AG04449 (cell line): ENCODE measurements at regions not wholly inside any gene's neighbourhood (a gene's known extent, or its start where the extent isn't known, plus 50 kb on each side); places are given as distances from the start of the nearest gene placed in this dataset.

ENCODE experiments used
- CTCF ChIA-PET: fragments of 350-600 bp; formaldehyde crosslinking; extraction: SDS; loops from one replicate; lab custom pipeline; 2021; ENCODE audit warnings: antibody characterized with exemption; lab: Yijun Ruan, JAX
- POLR2A ChIA-PET: fragments of 400-600, 350-600 bp; formaldehyde crosslinking; extraction: SDS; loops from one replicate; lab custom pipeline; 2020; ENCODE audit warnings: antibody characterized with exemption, inconsistent platforms; lab: Yijun Ruan, JAX
- DNase-seq: peaks from one replicate; pipeline ENCODE4 v3.0.0-alpha.2; 2010; ENCODE audit warnings: low read depth, low spot score
- H3K4me3 ChIP-seq: 2 replicates; pipeline ENCODE4 v1.5.1; 2011; ENCODE audit warnings: low read depth, mild to moderate bottlenecking, control low read depth, low read length
- TF ChIP-seq, protein P1 (sequence below): IDR thresholded peaks from one replicate; pipeline ENCODE4 v1.5.1; 2011; ENCODE audit warnings: mild to moderate bottlenecking, moderate library complexity, low read length, control low read depth, inconsistent platforms; ENCODE audit not compliant: insufficient read depth; ENCODE audit errors: missing control alignments

DNA sequence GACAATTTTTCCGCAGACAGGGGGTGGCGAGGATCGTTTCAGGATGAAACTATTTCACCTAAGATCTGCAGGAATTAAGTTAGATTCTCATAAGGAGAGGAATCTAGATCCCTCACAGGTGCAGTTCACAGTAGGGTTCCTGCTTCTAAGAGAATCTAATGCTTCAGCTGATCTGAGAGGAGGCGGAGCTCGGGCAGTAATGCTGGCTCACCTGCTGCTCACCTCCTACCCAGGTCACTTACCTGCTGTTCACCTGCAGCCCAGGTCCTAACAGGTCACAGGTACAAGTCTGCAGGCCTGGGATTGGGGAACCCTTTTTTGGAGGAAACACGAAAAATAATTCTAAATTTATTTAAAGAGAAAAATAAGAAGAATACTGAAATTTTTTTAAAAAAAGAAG, 406.8 kb downstream of the MCTP2 start:
- no peak overlapping the region for H3K4me3 ChIP-seq
- POLR2A ChIA-PET, result no interaction called here
- no peak for DNase-seq
- CTCF ChIA-PET, result no interaction called here
- TF ChIP-seq, protein P1, sequence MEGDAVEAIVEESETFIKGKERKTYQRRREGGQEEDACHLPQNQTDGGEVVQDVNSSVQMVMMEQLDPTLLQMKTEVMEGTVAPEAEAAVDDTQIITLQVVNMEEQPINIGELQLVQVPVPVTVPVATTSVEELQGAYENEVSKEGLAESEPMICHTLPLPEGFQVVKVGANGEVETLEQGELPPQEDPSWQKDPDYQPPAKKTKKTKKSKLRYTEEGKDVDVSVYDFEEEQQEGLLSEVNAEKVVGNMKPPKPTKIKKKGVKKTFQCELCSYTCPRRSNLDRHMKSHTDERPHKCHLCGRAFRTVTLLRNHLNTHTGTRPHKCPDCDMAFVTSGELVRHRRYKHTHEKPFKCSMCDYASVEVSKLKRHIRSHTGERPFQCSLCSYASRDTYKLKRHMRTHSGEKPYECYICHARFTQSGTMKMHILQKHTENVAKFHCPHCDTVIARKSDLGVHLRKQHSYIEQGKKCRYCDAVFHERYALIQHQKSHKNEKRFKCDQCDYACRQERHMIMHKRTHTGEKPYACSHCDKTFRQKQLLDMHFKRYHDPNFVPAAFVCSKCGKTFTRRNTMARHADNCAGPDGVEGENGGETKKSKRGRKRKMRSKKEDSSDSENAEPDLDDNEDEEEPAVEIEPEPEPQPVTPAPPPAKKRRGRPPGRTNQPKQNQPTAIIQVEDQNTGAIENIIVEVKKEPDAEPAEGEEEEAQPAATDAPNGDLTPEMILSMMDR, result no peak

DNA sequence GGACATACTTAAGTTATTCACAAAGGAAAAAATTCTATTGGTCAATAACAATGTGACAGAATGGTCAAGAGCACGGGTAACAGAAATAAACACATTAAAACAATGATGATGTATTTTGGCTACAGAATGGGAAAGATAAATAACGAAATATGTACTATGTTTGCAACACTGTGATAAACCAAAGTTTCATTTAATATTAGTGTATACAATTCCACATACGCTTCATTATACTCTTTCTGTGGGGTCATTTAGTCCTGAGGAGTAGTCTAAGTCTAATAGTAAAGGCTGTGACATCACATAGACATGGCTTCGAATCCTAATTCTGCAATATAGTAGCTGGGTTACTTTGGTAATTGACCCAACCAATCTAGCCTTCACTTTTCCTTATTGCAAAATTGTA, 408.3 kb downstream of the MCTP2 start:
- H3K4me3 ChIP-seq, result no peak overlapping the region
- TF ChIP-seq, protein P1, result no peak
- ChIA-PET POLR2A (no interaction called here), CTCF (no interaction called here)
- DNase-seq, result no peak

DNA sequence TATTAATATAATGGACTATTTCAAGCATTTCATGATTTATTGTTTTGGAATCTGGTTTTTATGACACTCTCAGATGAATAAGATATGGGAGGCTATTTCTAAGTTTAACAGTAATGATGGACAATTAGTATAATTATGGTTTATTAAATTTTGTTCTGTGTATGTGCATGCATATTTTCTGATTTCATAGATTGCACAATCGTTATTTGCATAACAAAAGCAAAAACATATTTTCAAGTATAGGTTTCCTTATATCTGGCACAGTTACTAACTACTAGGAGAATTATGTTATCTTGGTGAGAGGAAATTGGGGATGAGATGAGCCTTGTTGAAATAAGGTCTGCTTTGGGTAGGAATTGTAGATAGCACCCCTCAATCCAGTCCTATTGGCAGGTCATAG, 413.1 kb downstream of the MCTP2 start:
- CTCF ChIA-PET, result no interaction called here
- TF ChIP-seq, protein P1, result no peak
- no peak for DNase-seq
- H3K4me3 ChIP-seq, result no peak overlapping the region
- POLR2A ChIA-PET, result no interaction called here

DNA sequence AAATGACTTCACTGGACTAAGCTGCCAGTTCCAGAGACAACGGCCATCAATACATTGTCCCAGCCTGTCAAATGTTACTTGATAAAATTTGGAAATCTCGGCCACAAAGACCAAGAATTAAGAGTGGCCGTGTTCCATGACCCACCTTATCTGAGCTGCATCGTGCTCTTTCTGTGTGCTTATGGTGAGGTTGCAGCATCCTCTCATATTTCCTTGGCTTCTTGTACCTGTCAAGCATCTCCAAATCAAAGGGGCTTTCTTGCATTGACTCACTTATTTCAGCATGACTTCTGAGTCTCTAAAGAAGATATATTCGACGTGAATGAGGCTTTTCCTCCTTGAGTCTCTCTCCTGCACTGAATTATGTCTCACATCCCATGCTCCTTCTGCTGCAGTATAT, 421.7 kb downstream of the MCTP2 start:
- no peak overlapping the region for H3K4me3 ChIP-seq
- DNase-seq, result no peak
- TF ChIP-seq, protein P1, result no peak
- ChIA-PET CTCF (no interaction called here), POLR2A (no interaction called here)

DNA sequence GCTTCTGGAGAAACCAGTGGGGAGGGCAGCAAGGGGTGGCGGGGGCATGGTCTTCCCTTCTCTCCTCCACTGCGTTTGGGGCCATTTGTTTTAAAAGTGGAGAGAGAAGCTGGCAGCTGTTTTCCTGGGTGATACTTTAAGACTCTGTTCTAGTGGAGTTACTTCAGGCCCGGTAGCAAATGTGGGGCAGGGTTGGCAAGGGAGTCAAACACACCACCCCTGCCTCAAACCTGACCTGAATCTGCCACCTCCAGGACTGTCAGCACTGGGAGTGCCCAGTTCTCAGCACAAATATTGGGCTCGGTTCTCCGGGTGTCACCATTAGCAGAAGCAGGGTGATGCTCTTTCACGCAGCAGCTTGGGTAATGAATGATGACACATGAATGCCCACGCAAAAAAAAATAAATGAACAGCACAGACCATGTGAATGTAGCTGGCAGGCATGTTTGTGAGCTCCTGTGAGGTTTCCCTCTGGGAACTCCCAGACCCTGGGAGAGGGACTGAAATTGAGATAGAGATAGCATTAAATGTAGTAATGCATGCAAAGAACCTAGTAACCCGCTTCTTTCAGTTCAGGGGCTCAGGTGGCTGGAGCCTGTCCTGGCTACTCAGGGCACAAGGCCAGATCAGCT, 424.0 kb downstream of the MCTP2 start:
- POLR2A ChIA-PET, result no interaction called here
- CTCF ChIA-PET, result no interaction called here
- H3K4me3 ChIP-seq, result no peak overlapping the region
- DNase-seq, result no peak
- TF ChIP-seq, protein P1, result no peak

DNA sequence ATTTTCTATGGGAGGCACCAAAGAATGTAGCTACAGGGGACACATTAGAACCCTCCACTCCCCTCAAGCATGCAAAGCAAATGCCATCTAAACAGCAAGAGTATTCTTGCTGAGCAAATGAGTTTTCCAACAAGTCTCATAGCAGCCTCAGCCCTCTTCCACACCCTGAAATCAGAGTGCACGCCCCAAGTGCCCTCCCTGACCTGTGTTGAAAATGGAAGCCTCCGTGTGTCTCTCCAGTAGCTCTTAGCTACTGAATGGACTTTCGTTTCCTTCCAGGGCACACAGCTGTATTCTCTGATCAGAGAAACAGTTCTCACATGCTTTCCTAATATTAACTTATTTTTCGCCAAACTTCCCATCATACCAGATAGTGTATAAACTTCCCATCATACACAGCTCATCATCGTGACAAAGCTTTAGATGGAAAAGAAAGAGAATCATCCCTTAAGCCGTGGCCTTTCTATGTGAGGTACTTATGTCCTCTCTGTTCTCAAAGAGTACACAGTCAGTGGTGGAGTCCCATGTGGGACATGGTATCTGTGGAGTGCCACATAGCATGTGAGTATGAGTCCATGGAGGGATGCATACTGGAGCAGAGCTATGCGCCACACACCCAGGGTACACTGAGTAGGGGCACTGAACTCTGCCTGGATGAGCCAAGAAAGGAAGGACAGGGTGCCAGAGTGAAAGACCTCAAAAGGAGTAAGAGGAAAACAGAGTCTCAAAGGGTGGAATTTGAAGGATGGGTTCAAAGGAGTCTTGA, 434.5 kb downstream of the MCTP2 start:
- CTCF ChIA-PET, result no interaction called here
- TF ChIP-seq, protein P1, result no peak
- DNase-seq, result no peak
- H3K4me3 ChIP-seq, result no peak overlapping the region
- POLR2A ChIA-PET, result no interaction called here
